IPS-15b (cell line): ENCODE measurements at regions not wholly inside any gene's neighbourhood (a gene's known extent, or its start where the extent isn't known, plus 50 kb on each side); places are given as distances from the start of the nearest gene placed in this dataset.

ENCODE experiments used
- H3K27me3 ChIP-seq: one replicate; pipeline ENCODE4 v1.6.1; 2013; ENCODE audit warnings: low read length; ENCODE audit not compliant: control insufficient read depth, insufficient read depth
- H3K36me3 ChIP-seq: one replicate; pipeline ENCODE4 v1.6.1; 2013; ENCODE audit warnings: low read length; ENCODE audit not compliant: control insufficient read depth, insufficient read depth
- H3K4me1 ChIP-seq: one replicate; pipeline ENCODE4 v1.6.1; 2013; ENCODE audit warnings: mild to moderate bottlenecking, low read length; ENCODE audit not compliant: control insufficient read depth, insufficient read depth
- H3K4me3 ChIP-seq: one replicate; pipeline ENCODE4 v1.5.1; 2013; ENCODE audit warnings: low read depth, low read length
- H3K9ac ChIP-seq: one replicate; pipeline ENCODE4 v1.6.1; 2013; ENCODE audit warnings: low read depth, mild to moderate bottlenecking, low read length
- H3K9me3 ChIP-seq: one replicate; pipeline ENCODE4 v1.6.1; 2013; ENCODE audit warnings: mild to moderate bottlenecking, low read length; ENCODE audit not compliant: control insufficient read depth, insufficient read depth

- Histone ChIP-seq H3K4me1 (no peaks in the 10 kb centered on the region), H3K9ac (no peak overlapping the region), H3K4me3 (no peak overlapping the region), H3K9me3 (no peaks in the 10 kb centered on the region), H3K27me3 (no peaks in the 10 kb centered on the region), H3K36me3 (no peaks in the 10 kb centered on the region)
Measured at GRCh38 chr10:4028027-4028471, 243.0 kb upstream of the KLF6 start.

- Histone ChIP-seq H3K9ac (no peak overlapping the region), H3K36me3 (no peaks in the 10 kb centered on the region), H3K4me3 (no peak overlapping the region), H3K27me3 (no peaks in the 10 kb centered on the region), H3K9me3 (no peaks in the 10 kb centered on the region), H3K4me1 (no peaks in the 10 kb centered on the region)
Measured at GRCh38 chr10:4025339-4025738, 240.3 kb upstream of the KLF6 start.

DNA sequence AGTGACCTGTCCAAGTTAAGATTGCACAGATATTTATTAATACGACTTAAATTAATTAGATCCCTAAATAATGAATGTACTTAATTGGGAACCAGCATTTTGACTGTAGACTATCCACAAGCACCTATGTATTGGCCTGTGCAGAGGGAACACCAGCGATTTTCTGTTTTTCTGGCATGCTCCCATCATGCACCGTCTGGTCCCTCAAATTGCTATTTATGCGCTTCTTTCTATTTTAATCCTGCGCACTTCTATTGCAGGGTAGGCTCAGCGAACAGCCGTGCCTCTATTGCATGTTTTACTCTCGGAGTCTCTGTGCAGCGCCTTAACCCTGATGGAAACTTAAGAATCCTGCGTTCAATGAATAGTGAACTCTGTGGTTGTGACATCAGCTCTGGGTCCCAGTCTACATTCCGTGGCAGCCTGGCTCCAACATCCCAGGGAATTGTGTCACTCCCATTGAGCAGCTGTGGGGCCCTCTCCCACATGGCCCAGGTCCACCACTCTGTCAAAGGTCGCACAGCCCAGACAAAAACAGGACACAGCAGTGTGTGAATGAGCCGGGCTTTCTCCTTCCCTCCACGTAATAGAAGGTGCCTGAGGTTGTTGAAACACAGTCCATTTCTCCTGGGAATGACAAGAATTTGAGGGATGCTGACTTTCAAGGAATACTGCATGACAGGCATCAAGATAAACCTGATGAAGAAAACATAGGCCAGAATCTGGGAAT, 239.7 kb upstream of the KLF6 start:
- H3K4me3 ChIP-seq: no peak overlapping the region

GRCh38 chr10:4024027-4024426, 239.0 kb upstream of the KLF6 start:
- H3K4me3 ChIP-seq: no peak overlapping the region
- no peaks in the 10 kb centered on the region for H3K9me3 ChIP-seq
- H3K4me1 ChIP-seq: no peaks in the 10 kb centered on the region
- H3K9ac ChIP-seq: no peak overlapping the region
- no peaks in the 10 kb centered on the region for H3K36me3 ChIP-seq
- H3K27me3 ChIP-seq: no peaks in the 10 kb centered on the region

More for the DNA sequence above, 239.7 kb upstream of the KLF6 start:
- Histone ChIP-seq H3K36me3 (no peaks in the 10 kb centered on the region), H3K27me3 (no peaks in the 10 kb centered on the region), H3K4me1 (no peaks in the 10 kb centered on the region), H3K9ac (no peak overlapping the region), H3K9me3 (no peaks in the 10 kb centered on the region)

DNA sequence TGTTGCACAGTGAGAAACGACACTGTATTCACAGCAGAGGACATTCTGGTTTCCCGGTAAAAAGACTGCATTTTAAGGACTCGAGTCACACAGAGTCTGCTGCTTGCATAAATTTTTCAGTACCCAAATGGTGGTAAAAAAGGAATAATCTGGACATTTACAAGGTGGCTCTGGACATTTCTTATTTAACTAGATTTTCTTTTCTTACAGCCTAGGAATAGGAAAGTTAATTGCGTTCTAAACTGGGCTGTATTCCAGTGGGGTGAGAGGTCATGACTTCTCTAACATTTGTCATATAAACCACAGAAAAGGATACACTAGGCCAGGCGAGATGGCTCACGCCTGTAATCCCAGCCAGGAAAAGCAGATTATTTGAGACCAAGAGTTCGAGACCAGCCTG, 237.5 kb upstream of the KLF6 start:
- H3K36me3 ChIP-seq: no peaks in the 10 kb centered on the region
- H3K9ac ChIP-seq: no peak overlapping the region
- no peak overlapping the region for H3K4me3 ChIP-seq
- H3K9me3 ChIP-seq: no peaks in the 10 kb centered on the region
- no peaks in the 10 kb centered on the region for H3K27me3 ChIP-seq
- no peaks in the 10 kb centered on the region for H3K4me1 ChIP-seq

DNA sequence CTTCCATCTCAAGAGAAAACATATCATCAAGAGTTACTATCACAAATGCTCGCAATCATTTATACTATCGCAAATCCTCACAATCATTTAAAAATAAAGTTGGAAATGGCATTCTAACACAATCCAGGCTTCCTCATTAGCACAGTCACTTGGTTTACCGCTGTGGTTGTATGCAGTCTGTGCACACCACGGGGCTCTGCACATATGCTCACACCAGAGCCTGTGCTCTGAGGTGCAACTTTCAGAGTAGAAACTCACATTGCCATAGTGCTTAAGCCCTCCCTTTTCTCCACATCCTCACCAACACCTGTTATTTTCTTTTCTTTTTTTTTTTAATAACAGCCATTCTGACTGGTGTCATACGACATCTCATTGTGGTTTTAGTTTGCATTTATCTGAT, 235.6 kb upstream of the KLF6 start:
- Histone ChIP-seq H3K9me3 (no peaks in the 10 kb centered on the region), H3K4me3 (no peak overlapping the region), H3K4me1 (no peaks in the 10 kb centered on the region), H3K36me3 (no peaks in the 10 kb centered on the region), H3K27me3 (no peaks in the 10 kb centered on the region), H3K9ac (no peak overlapping the region)

- Histone ChIP-seq H3K9me3 (no peaks in the 10 kb centered on the region), H3K9ac (no peak overlapping the region), H3K4me1 (no peaks in the 10 kb centered on the region)
Measured at GRCh38 chr10:4018054-4018511, 233.1 kb upstream of the KLF6 start.

GRCh38 chr10:4017336-4017735, 232.3 kb upstream of the KLF6 start:
- no peak overlapping the region for H3K9ac ChIP-seq
- no peaks in the 10 kb centered on the region for H3K36me3 ChIP-seq
- H3K4me3 ChIP-seq: no peak overlapping the region
- no peaks in the 10 kb centered on the region for H3K9me3 ChIP-seq
- no peaks in the 10 kb centered on the region for H3K4me1 ChIP-seq
- H3K27me3 ChIP-seq: no peaks in the 10 kb centered on the region

More at GRCh38 chr10:4018054-4018511, 233.1 kb upstream of the KLF6 start:
- Histone ChIP-seq H3K36me3 (no peaks in the 10 kb centered on the region), H3K27me3 (no peaks in the 10 kb centered on the region), H3K4me3 (no peak overlapping the region)

GRCh38 chr10:4016214-4016740, 231.3 kb upstream of the KLF6 start:
- Histone ChIP-seq H3K4me1 (no peaks in the 10 kb centered on the region), H3K9ac (no peak overlapping the region), H3K9me3 (no peaks in the 10 kb centered on the region), H3K27me3 (no peaks in the 10 kb centered on the region), H3K4me3 (no peak overlapping the region), H3K36me3 (no peaks in the 10 kb centered on the region)

DNA sequence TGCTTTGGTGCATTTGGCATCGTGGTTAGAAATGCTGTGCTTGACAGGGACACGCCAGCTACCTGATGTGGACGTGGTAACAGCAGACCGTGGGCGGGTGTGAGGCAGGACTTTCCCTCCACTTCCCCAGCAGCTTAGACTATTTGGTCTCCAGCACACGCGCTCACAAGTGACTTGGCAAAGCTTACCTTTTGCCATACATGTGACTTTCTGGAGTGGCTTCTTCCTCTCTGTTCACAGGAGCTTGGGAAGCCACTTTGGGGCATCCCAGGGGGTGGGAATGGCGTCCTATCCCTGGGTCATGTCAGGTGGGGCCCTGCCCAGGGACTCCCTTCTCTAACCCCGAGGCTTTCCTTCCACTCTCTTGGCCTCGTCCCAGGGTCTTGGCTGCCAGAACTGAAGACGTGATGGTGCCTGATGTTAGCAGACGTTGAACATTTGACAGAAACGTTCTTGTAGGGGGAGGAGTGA, 228.7 kb upstream of the KLF6 start:
- Histone ChIP-seq H3K9ac (no peak overlapping the region), H3K9me3 (no peaks in the 10 kb centered on the region), H3K27me3 (no peaks in the 10 kb centered on the region), H3K36me3 (no peaks in the 10 kb centered on the region), H3K4me3 (no peak overlapping the region), H3K4me1 (no peaks in the 10 kb centered on the region)

DNA sequence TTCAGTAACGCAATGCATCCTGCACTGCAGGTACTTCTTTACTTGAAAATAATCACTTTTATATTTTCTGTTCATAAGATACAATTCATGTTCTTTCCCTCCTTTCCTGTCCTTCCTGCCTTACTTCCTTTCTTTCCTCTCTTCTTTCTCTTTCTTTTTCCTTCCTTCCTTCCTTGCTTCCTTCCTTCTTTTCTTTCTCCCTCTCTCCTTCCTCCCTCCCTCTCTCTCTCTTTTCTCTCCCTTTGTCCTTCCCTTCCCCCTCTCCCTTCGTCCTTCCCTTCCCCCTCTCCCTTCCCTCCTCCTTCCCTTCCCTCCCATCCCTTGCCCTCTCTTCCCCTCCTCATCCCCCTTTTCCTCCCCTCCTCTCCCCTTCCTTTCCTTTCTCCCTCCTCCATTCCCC, 227.8 kb upstream of the KLF6 start:
- Histone ChIP-seq H3K9ac (no peak overlapping the region), H3K4me1 (no peaks in the 10 kb centered on the region), H3K9me3 (no peaks in the 10 kb centered on the region), H3K36me3 (no peaks in the 10 kb centered on the region), H3K27me3 (no peaks in the 10 kb centered on the region), H3K4me3 (no peak overlapping the region)

- H3K36me3 ChIP-seq: no peaks in the 10 kb centered on the region
- no peaks in the 10 kb centered on the region for H3K27me3 ChIP-seq
- H3K9ac ChIP-seq: no peak overlapping the region
- H3K9me3 ChIP-seq: no peaks in the 10 kb centered on the region
- no peak overlapping the region for H3K4me3 ChIP-seq
- H3K4me1 ChIP-seq: no peaks in the 10 kb centered on the region
Measured at GRCh38 chr10:4011136-4011812, 226.3 kb upstream of the KLF6 start.
